ENCODE measurements at regions not wholly inside any gene's neighbourhood (a gene's known extent, or its start where the extent isn't known, plus 50 kb on each side); places are given as distances from the start of the nearest gene placed in this dataset.

- TF ChIP-seq CTCF (IDR thresholded peaks at IDR 0.05; ENCODE audit: borderline replicate concordance, extremely low read depth, low read length, poor library complexity, severe bottlenecking) (no peak), EZH2 (IDR thresholded peaks at IDR 0.05; ENCODE audit: borderline replicate concordance, low read depth, low read length, severe bottlenecking) (no peak)
These were observed 377.4 kb upstream of the RGMA start for GRCh38 chr15:93466380-93466779.
